ENCODE measurements at regions not wholly inside any gene's neighbourhood (a gene's known extent, or its start where the extent isn't known, plus 50 kb on each side); places are given as distances from the start of the nearest gene placed in this dataset.

DNA sequence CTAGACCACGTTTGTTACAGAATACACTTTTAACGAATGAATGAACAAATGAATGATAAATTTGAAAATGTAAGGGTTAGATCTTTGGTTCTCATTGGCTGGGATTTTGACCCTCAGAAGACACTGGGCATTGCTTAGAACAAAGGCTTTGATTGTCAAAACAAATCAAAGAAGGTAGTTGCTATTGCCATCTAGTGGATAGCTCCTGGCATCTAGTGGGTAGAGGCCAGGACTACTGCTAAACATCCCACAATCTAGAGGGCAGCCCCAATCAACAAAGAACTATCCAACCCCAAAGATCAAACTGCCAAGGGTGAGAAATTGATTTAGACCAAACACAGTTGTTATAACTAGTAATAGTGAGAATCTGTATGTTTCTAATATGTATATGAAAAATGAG, 552.3 kb downstream of the KCNJ3 start:
- Histone ChIP-seq H3K79me2 (ENCODE audit: control insufficient read depth, insufficient read depth, low read length, poor library complexity) (no peaks in the 10 kb centered on the region), H2BK120ac (ENCODE audit: insufficient read depth, low read length, poor library complexity) (no peak overlapping the region), H2AFZ (ENCODE audit: insufficient read depth, low read length, poor library complexity) (no peak overlapping the region), H3K23ac (ENCODE audit: low read length) (no peak overlapping the region), H3K36me3 (ENCODE audit: control insufficient read depth in 1 of 2, insufficient read depth in 2 of 2, low read length in 2 of 2) (no peaks in the 10 kb centered on the region), H2AK5ac (ENCODE audit: low read length) (no peak overlapping the region), H3K27me3 (ENCODE audit: insufficient read depth, low read length) (no peaks in the 10 kb centered on the region), H3K4ac (ENCODE audit: low read depth, low read length) (no peak overlapping the region), H4K91ac (ENCODE audit: low read depth, low read length) (no peak overlapping the region), H3K79me1 (ENCODE audit: low read length) (no peaks in the 10 kb centered on the region), H2BK5ac (ENCODE audit: low read depth, low read length, poor library complexity) (no peak overlapping the region), H4K8ac (ENCODE audit: low read depth, low read length) (no peak overlapping the region), H3K18ac (ENCODE audit: low read length) (no peak overlapping the region), H3K4me1 (ENCODE audit: control insufficient read depth in 1 of 2, insufficient read depth in 2 of 2, low read length in 2 of 2) (no peaks in the 10 kb centered on the region), H2BK12ac (ENCODE audit: low read length) (no peak overlapping the region), H3K14ac (ENCODE audit: low read length) (no peak overlapping the region), H3K4me2 (ENCODE audit: low read length) (no peak overlapping the region), H3K9me3 (ENCODE audit: insufficient read depth, low read depth, low read length) (no peaks in the 10 kb centered on the region), H4K12ac (ENCODE audit: low read depth, low read length) (no peak overlapping the region), H3K27ac (ENCODE audit: low read depth, low read length) (no peak overlapping the region), H3K9ac (ENCODE audit: low read length) (no peak overlapping the region), H3K4me3 (ENCODE audit: low read depth, low read length) (no peak overlapping the region)
- no peak for DNase-seq
- no CpG with 5 or more reads among the region's 2 CpGs for WGBS (ENCODE audit: extremely low coverage, insufficient coverage, insufficient read length)

GRCh38 chr2:155240176-155240575, 541.7 kb downstream of the KCNJ3 start:
- Histone ChIP-seq H4K91ac (ENCODE audit: low read depth, low read length) (no peak overlapping the region), H4K8ac (ENCODE audit: low read depth, low read length) (no peak overlapping the region), H2BK12ac (ENCODE audit: low read length) (no peak overlapping the region), H3K9ac (ENCODE audit: low read length) (no peak overlapping the region), H3K79me2 (ENCODE audit: control insufficient read depth, insufficient read depth, low read length, poor library complexity) (no peaks in the 10 kb centered on the region), H3K4me3 (ENCODE audit: low read depth, low read length) (no peak overlapping the region), H4K12ac (ENCODE audit: low read depth, low read length) (no peak overlapping the region), H2BK5ac (ENCODE audit: low read depth, low read length, poor library complexity) (no peak overlapping the region), H2BK120ac (ENCODE audit: insufficient read depth, low read length, poor library complexity) (no peak overlapping the region), H3K36me3 (ENCODE audit: control insufficient read depth in 1 of 2, insufficient read depth in 2 of 2, low read length in 2 of 2) (no peaks in the 10 kb centered on the region), H3K9me3 (ENCODE audit: insufficient read depth, low read depth, low read length) (no peaks in the 10 kb centered on the region), H3K14ac (ENCODE audit: low read length) (no peak overlapping the region), H3K4me1 (ENCODE audit: control insufficient read depth in 1 of 2, insufficient read depth in 2 of 2, low read length in 2 of 2) (no peaks in the 10 kb centered on the region), H3K27me3 (ENCODE audit: insufficient read depth, low read length) (no peaks in the 10 kb centered on the region), H3K79me1 (ENCODE audit: low read length) (no peaks in the 10 kb centered on the region), H3K18ac (ENCODE audit: low read length) (no peak overlapping the region), H3K27ac (ENCODE audit: low read depth, low read length) (no peak overlapping the region), H3K23ac (ENCODE audit: low read length) (no peak overlapping the region), H3K4me2 (ENCODE audit: low read length) (no peak overlapping the region), H3K4ac (ENCODE audit: low read depth, low read length) (no peak overlapping the region), H2AFZ (ENCODE audit: insufficient read depth, low read length, poor library complexity) (no peak overlapping the region), H2AK5ac (ENCODE audit: low read length) (no peak overlapping the region)
- WGBS (ENCODE audit: extremely low coverage, insufficient coverage, insufficient read length), result no CpG with 5 or more reads among the region's 4 CpGs
- no peak for DNase-seq

DNA sequence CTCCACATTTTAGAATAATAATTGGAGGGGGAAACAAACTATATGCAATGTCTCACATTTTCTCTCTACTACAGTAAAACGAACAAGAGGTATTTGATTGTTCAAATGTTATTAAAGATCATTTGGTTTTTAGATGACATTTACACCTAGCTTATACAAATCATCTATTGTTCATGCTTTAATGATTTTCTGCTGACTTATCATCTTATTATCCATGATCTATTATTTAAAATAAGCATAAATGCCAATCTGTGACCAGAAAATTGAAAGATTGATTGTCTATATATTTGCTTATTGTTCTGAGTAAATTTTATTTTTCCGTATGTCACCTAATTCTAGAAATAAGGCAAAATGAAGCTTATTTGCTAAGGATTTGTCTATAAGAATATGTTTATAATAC, 537.2 kb downstream of the KCNJ3 start:
- no peak overlapping the region for H3K4me2 ChIP-seq (ENCODE audit: low read length)
- H3K9ac ChIP-seq (ENCODE audit: low read length), result no peak overlapping the region
- H3K79me2 ChIP-seq (ENCODE audit: control insufficient read depth, insufficient read depth, low read length, poor library complexity), result no peaks in the 10 kb centered on the region
- H3K4me1 ChIP-seq (ENCODE audit: control insufficient read depth in 1 of 2, insufficient read depth in 2 of 2, low read length in 2 of 2), result no peaks in the 10 kb centered on the region
- H3K4ac ChIP-seq (ENCODE audit: low read depth, low read length), result no peak overlapping the region
- H3K4me3 ChIP-seq (ENCODE audit: low read depth, low read length), result no peak overlapping the region
- H2AFZ ChIP-seq (ENCODE audit: insufficient read depth, low read length, poor library complexity), result no peak overlapping the region
- H3K23ac ChIP-seq (ENCODE audit: low read length), result no peak overlapping the region
- no peak overlapping the region for H3K14ac ChIP-seq (ENCODE audit: low read length)
- H4K91ac ChIP-seq (ENCODE audit: low read depth, low read length), result no peak overlapping the region
- H3K36me3 ChIP-seq (ENCODE audit: control insufficient read depth in 1 of 2, insufficient read depth in 2 of 2, low read length in 2 of 2), result no peaks in the 10 kb centered on the region
- DNase-seq, result no peak
- no peak overlapping the region for H2BK120ac ChIP-seq (ENCODE audit: insufficient read depth, low read length, poor library complexity)
- no peak overlapping the region for H3K27ac ChIP-seq (ENCODE audit: low read depth, low read length)
- H3K18ac ChIP-seq (ENCODE audit: low read length), result no peak overlapping the region
- H3K79me1 ChIP-seq (ENCODE audit: low read length), result no peaks in the 10 kb centered on the region
- H4K8ac ChIP-seq (ENCODE audit: low read depth, low read length), result no peak overlapping the region
- no peak overlapping the region for H2BK5ac ChIP-seq (ENCODE audit: low read depth, low read length, poor library complexity)
- no peak overlapping the region for H2BK12ac ChIP-seq (ENCODE audit: low read length)
- no CpG with 5 or more reads among the region's 2 CpGs for WGBS (ENCODE audit: extremely low coverage, insufficient coverage, insufficient read length)
- H4K12ac ChIP-seq (ENCODE audit: low read depth, low read length), result no peak overlapping the region
- H3K27me3 ChIP-seq (ENCODE audit: insufficient read depth, low read length), result no peaks in the 10 kb centered on the region
- no peak overlapping the region for H2AK5ac ChIP-seq (ENCODE audit: low read length)
- H3K9me3 ChIP-seq (ENCODE audit: insufficient read depth, low read depth, low read length), result no peaks in the 10 kb centered on the region

DNA sequence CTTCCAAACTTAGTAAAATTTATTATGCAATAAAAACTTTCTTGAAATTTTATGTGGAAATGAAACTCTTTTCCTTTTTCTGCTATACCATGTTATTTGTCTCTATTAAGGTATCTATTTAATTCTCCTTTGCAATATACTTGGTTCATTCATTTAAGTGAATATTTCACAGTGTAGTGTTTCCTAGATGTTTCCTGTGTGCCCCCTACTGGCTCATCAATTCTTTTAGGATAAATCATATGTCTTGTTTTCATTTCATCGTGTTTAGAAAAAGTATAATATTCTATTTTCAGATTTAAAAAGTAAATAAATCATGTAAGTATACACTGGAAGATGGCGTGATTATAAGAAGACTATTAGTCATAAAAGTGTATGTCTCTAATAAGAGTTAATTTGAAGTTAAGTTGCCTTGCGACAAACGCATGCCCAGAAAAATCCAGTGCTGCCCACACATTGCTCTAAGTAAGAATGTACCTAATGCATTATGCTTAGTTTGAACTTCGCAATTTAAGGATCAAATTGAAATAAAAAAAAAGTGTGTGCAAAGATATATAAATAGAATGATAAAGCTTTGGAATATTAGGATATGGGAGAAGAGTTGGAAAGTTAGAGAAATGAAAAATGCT, 525.4 kb downstream of the KCNJ3 start:
- H2BK5ac ChIP-seq (ENCODE audit: low read depth, low read length, poor library complexity), result no peak overlapping the region
- H3K9ac ChIP-seq (ENCODE audit: low read length), result no peak overlapping the region
- no peak overlapping the region for H3K4me2 ChIP-seq (ENCODE audit: low read length)
- H2AFZ ChIP-seq (ENCODE audit: insufficient read depth, low read length, poor library complexity), result no peak overlapping the region
- peak in 1 of 2 donors; percentile 23 for DNase-seq
- no peaks in the 10 kb centered on the region for H3K4me1 ChIP-seq (ENCODE audit: control insufficient read depth in 1 of 2, insufficient read depth in 2 of 2, low read length in 2 of 2)
- no peak overlapping the region for H2BK120ac ChIP-seq (ENCODE audit: insufficient read depth, low read length, poor library complexity)
- H3K27me3 ChIP-seq (ENCODE audit: insufficient read depth, low read length), result no peaks in the 10 kb centered on the region
- H4K91ac ChIP-seq (ENCODE audit: low read depth, low read length), result no peak overlapping the region
- no peak overlapping the region for H2BK12ac ChIP-seq (ENCODE audit: low read length)
- no peak overlapping the region for H3K4ac ChIP-seq (ENCODE audit: low read depth, low read length)
- no peaks in the 10 kb centered on the region for H3K79me1 ChIP-seq (ENCODE audit: low read length)
- H2AK5ac ChIP-seq (ENCODE audit: low read length), result no peak overlapping the region
- H3K18ac ChIP-seq (ENCODE audit: low read length), result no peak overlapping the region
- H3K79me2 ChIP-seq (ENCODE audit: control insufficient read depth, insufficient read depth, low read length, poor library complexity), result no peaks in the 10 kb centered on the region
- no peak overlapping the region for H3K14ac ChIP-seq (ENCODE audit: low read length)
- H3K9me3 ChIP-seq (ENCODE audit: insufficient read depth, low read depth, low read length), result no peaks in the 10 kb centered on the region
- no peak overlapping the region for H3K23ac ChIP-seq (ENCODE audit: low read length)
- no peak overlapping the region for H4K12ac ChIP-seq (ENCODE audit: low read depth, low read length)
- H3K4me3 ChIP-seq (ENCODE audit: low read depth, low read length), result no peak overlapping the region
- no peak overlapping the region for H4K8ac ChIP-seq (ENCODE audit: low read depth, low read length)
- no peak overlapping the region for H3K27ac ChIP-seq (ENCODE audit: low read depth, low read length)
- no peaks in the 10 kb centered on the region for H3K36me3 ChIP-seq (ENCODE audit: control insufficient read depth in 1 of 2, insufficient read depth in 2 of 2, low read length in 2 of 2)
- no CpG with 5 or more reads among the region's 5 CpGs for WGBS (ENCODE audit: extremely low coverage, insufficient coverage, insufficient read length)
